Uterus (tissue), 2 donors: ENCODE measurements at regions not wholly inside any gene's neighbourhood (a gene's known extent, or its start where the extent isn't known, plus 50 kb on each side); places are given as distances from the start of the nearest gene placed in this dataset.

Source experiments
- CTCF ChIP-seq, 4 experiments: fragments of 200-600 bp in 2 of 4; fragments of 450-650 bp in 2 of 4; sonication (generic) in 2 of 4; IDR thresholded peaks; one replicate each; pipeline ENCODE4 v1.5.1; 2016 to 2019; ENCODE audit warnings: antibody characterized with exemption in 4 of 4, mild to moderate bottlenecking in 2 of 4, moderate library complexity in 1 of 4
- POLR2A ChIP-seq, 2 donors: fragments of 450-650 bp; IDR thresholded peaks; one replicate each; pipeline ENCODE4 v1.6.1; 2016; ENCODE audit warnings: antibody characterized with exemption in 2 of 2, mild to moderate bottlenecking in 1 of 2, moderate library complexity in 1 of 2

GRCh38 chr14:86020841-86021240 is 490.9 kb downstream of the FLRT2 start:
- TF ChIP-seq CTCF (IDR thresholded peaks at IDR 0.05) (no peak), POLR2A (IDR thresholded peaks at IDR 0.05) (no peak)
